ENCODE measurements at regions not wholly inside any gene's neighbourhood (a gene's known extent, or its start where the extent isn't known, plus 50 kb on each side); places are given as distances from the start of the nearest gene placed in this dataset.

- TF ChIP-seq GATA1 (IDR thresholded peaks at IDR 0.05; ENCODE audit: low read depth, low read length) (no peak), POLR2A (IDR thresholded peaks at IDR 0.05; ENCODE audit: low read length) (no peak)
Measured at GRCh38 chr13:40158757-40159156, 503.3 kb downstream of the COG6 start.

DNA sequence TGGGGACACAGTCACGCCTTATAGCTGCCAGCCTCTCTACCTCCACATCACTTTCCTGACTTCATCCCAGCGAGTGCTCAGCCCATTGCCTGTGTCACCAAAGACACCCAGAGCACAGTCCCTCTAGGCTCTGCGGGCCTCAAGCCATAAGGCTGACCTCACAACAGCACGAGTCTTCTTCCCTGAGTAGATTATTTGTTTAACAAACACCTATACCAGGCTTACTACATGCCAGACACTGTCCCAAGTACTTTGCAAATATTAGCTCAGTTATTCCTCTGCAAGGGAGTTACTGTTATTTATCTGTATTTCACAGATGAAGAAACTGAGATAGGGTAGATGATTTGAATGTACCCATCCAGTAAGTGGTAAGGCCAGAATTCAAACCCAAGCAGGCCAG lies 504.3 kb downstream of the COG6 start:
- DNase-seq = no peak
- TF ChIP-seq GATA1 (IDR thresholded peaks at IDR 0.05; ENCODE audit: low read depth, low read length) (no peak), POLR2A (IDR thresholded peaks at IDR 0.05; ENCODE audit: low read length) (no peak)

More at GRCh38 chr13:40158757-40159156, 503.3 kb downstream of the COG6 start:
- no peak for DNase-seq

- DNase-seq = no peak
- TF ChIP-seq GATA1 (IDR thresholded peaks at IDR 0.05; ENCODE audit: low read depth, low read length) (no peak), POLR2A (IDR thresholded peaks at IDR 0.05; ENCODE audit: low read length) (no peak)
Measured at GRCh38 chr13:40160618-40161350, 505.3 kb downstream of the COG6 start.

GRCh38 chr13:40161351-40161810 lies 505.1 kb downstream of the FOXO1 start:
- no peak for DNase-seq

DNA sequence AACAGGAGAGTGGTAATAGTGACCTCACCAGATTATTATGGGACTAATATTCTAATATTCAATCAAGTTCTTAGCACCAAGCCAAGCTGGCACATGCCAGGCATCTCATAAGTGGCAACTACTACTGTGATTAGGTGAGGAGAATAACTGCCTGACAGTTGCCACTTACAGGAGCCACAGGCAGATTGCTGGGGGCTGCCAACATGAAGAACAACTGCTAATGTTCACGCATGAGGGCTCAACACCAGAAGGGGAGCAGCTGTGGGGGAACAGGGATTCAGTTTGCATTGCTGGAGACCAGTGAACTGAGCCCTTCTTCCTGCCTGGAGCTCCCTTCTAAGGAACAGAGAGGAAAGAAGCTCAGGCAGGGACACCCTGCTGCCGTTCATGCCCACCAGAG lies 504.5 kb downstream of the FOXO1 start:
- no peak for DNase-seq

More at GRCh38 chr13:40161351-40161810, 505.1 kb downstream of the FOXO1 start:
- TF ChIP-seq POLR2A (IDR thresholded peaks at IDR 0.05; ENCODE audit: low read length) (no peak), GATA1 (IDR thresholded peaks at IDR 0.05; ENCODE audit: low read depth, low read length) (no peak)

GRCh38 chr13:40163066-40164000 lies 503.1 kb downstream of the FOXO1 start:
- TF ChIP-seq POLR2A (IDR thresholded peaks at IDR 0.05; ENCODE audit: low read length) (no peak), GATA1 (IDR thresholded peaks at IDR 0.05; ENCODE audit: low read depth, low read length) (no peak)
- DNase-seq = no peak

More for the DNA sequence above, 504.5 kb downstream of the FOXO1 start:
- no peak for TF ChIP-seq GATA1 (IDR thresholded peaks at IDR 0.05; ENCODE audit: low read depth, low read length)
- TF ChIP-seq POLR2A (IDR thresholded peaks at IDR 0.05; ENCODE audit: low read length) = no peak

DNA sequence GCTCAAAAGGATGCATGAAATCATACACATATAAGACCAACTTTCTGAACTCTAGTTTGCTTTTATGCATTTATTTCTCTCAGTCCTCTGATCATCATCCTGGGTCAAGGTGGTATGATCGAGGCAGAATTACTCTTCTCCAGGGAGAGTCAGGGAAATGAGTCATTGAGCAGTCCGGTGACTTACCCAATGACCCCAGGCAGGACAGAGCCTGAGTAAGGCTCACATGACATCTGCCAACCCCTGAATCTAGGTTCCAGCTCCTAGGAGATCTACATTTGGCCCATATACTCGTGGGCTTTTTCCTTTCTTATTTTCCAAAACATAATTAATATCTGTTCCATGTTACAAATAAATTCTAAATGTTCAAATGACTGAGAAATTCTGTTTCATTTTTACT lies 502.3 kb downstream of the FOXO1 start:
- no peak for DNase-seq
- TF ChIP-seq GATA1 (IDR thresholded peaks at IDR 0.05; ENCODE audit: low read depth, low read length) (no peak), POLR2A (IDR thresholded peaks at IDR 0.05; ENCODE audit: low read length) (no peak)

DNA sequence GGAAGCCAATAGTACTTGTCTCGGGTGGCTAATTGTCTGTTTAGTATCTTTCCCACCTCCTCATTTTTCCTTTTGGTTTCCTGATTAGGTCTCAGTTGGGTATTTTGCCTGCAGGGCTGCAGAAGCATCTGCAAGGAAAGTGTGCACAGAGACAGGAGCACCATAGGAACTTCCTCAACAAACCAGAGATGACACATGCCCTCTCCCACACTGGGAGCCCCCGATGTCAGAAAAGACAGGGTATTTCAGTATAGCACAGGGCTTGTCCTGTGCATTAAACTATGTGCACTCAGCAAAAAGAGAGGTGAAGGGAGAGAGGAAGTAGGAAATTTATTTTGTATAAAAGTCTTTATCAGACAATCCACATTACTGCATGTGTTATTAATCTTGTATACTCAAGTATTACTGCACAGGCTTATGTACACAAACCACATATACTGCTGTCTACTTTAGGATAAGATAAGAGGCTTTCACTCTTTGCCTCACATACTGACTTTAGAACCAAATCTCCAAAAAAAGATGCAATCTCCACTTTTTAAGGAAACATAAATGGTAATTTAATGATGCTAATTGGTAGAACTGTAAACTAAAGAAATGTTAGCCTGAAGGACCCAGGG lies 501.0 kb downstream of the FOXO1 start:
- DNase-seq = no peak
- TF ChIP-seq GATA1 (IDR thresholded peaks at IDR 0.05; ENCODE audit: low read depth, low read length) = no peak
- TF ChIP-seq POLR2A (IDR thresholded peaks at IDR 0.05; ENCODE audit: low read length) = no peak

DNA sequence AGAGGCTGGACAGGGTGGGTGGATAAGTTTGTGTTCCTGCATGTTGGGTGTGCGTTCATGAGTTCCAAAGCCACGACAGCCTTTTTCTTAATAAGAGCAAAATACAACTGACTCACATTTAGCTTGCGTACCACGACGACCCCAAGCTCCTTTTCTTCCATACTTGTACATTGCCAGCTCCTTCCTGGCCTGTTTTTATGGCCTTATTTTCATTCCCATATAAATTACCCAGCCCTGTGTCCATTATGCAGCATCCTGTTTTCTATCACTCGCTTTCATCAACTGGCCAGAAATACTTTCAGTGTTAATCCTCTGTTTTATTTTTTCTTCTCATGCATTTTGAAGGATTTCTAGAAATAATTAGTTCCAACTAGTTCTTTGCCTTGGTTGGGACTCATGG lies 499.1 kb downstream of the FOXO1 start:
- no peak for DNase-seq
- no peak for TF ChIP-seq POLR2A (IDR thresholded peaks at IDR 0.05; ENCODE audit: low read length)

DNA sequence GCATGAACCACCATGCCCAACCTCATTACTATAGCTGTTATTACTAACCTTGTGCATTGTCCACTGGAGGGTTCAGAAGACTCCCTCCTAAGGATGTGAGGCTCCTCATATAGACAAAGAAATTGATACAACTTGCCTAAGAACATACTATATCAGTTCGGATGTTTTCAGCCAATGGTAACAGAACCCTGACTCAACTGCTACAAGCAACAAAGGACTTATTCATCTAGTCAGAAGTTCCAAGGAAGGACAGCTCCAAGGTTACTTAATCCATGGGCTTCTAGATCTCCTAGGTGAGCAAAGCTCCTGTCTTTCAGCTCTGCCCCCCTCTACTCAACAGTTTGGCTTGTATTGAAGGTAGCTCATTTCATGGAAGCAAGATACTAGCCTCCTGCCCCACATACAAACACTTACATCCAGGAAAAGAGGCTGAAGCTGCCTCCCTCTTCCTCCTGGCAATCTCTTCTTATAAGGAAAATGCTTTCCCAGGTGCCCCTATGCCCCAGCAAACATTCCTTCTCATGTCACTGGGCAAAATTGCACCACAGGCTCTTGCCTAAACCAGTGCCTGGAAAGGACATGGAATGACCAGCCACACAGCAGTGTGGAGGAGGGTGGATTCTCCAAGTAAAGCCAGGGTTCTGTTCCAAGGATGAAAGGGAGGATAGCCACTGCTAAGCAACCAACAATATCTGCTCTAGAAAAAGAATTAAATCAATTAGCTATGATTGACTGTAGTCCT lies 497.8 kb downstream of the FOXO1 start:
- DNase-seq = no peak
- TF ChIP-seq GATA1 (IDR thresholded peaks at IDR 0.05; ENCODE audit: low read depth, low read length) (no peak), POLR2A (IDR thresholded peaks at IDR 0.05; ENCODE audit: low read length) (no peak)

DNA sequence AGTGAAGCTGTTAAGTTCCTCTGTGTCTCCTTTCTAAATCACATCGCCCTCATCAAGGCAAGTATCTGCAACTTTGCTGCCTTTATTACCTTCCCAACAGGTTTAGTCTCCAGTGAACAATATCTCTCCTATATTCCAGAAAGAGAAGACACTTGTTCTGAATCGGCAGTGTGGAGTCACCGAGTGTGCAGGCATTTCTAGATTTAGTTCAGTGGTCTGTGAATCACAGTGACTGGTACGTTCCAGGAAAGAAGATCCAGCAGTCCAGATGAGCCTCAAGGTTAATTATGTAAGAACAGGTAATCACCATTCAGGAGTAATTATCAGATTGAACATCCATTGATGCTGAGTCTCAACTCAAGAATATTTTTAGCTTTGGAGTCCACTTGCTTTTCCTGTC lies 497.0 kb downstream of the FOXO1 start:
- DNase-seq = no peak
- TF ChIP-seq POLR2A (IDR thresholded peaks at IDR 0.05; ENCODE audit: low read length) = no peak
- no peak for TF ChIP-seq GATA1 (IDR thresholded peaks at IDR 0.05; ENCODE audit: low read depth, low read length)

- TF ChIP-seq POLR2A (IDR thresholded peaks at IDR 0.05; ENCODE audit: low read length) (no peak), GATA1 (IDR thresholded peaks at IDR 0.05; ENCODE audit: low read depth, low read length) (no peak)
- no peak for DNase-seq
Measured at GRCh38 chr13:40170091-40170490, 496.4 kb downstream of the FOXO1 start.

DNA sequence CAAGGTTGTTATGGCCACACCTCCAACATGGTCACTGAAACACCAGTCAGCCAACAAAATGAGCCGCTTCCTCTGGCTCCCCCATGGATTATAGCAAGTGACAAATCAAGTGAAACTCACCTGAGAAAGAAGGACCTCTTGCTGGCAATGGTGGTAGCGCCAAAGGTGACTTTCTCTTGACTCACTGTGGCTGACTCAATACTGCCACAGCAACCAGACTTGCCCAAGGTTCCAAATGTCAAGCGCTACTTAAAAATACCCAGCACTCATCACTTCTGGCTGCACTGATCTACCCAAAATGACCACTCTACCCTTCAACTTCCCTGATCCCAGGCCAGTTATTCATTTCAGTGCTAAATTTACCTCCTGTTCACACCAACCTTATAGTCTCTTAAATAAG lies 495.5 kb downstream of the FOXO1 start:
- TF ChIP-seq POLR2A (IDR thresholded peaks at IDR 0.05; ENCODE audit: low read length) (no peak), GATA1 (IDR thresholded peaks at IDR 0.05; ENCODE audit: low read depth, low read length) (no peak)
- no peak for DNase-seq

All from erythroblast (primary cell).